ENCODE measurements at regions not wholly inside any gene's neighbourhood (a gene's known extent, or its start where the extent isn't known, plus 50 kb on each side); places are given as distances from the start of the nearest gene placed in this dataset.
"Not testable (repeated sequence)": the region's sequence is repeated elsewhere in the genome, so short reads cannot be mapped to it uniquely, and the experiment has no call there.

GRCh38 chrX:125493004-125493403, 173.3 kb downstream of the TEX13C start:
- ATAC-seq; intact Hi-C loops (cut with DNase I); DNase-seq: not testable (repeated sequence)

- DNase-seq (no peak), ATAC-seq (no peak)
- intact Hi-C loops (cut with DNase I), result no loop called here
Observed at GRCh38 chrX:125497667-125498066, 178.0 kb downstream of the TEX13C start.

GRCh38 chrX:125503769-125504168, 184.1 kb downstream of the TEX13C start:
- ATAC-seq (no peak), DNase-seq (no peak)
- intact Hi-C loops (cut with DNase I), result no loop called here

- DNase-seq (no peak), ATAC-seq (no peak)
- intact Hi-C loops (cut with DNase I), result no loop called here
Observed at GRCh38 chrX:125505207-125505606, 185.5 kb downstream of the TEX13C start.

- ATAC-seq, result no peak
- no peak for DNase-seq
- intact Hi-C loops (cut with DNase I), result no loop called here
Observed at GRCh38 chrX:125507119-125507518, 187.4 kb downstream of the TEX13C start.

GRCh38 chrX:125520029-125520428, 200.4 kb downstream of the TEX13C start:
- intact Hi-C loops (cut with DNase I), result no loop called here
- no peak for ATAC-seq
- no peak for DNase-seq

- ATAC-seq (no peak), DNase-seq (no peak)
- intact Hi-C loops (cut with DNase I), result no loop called here
Observed at GRCh38 chrX:125522752-125523151, 203.1 kb downstream of the TEX13C start.

GRCh38 chrX:125532411-125533089, 212.9 kb downstream of the TEX13C start:
- no peak for ATAC-seq
- intact Hi-C loops (cut with DNase I), result no loop called here
- DNase-seq, result no peak

GRCh38 chrX:125533352-125533751, 213.7 kb downstream of the TEX13C start:
- intact Hi-C loops (cut with DNase I), result no loop called here
- DNase-seq (no peak), ATAC-seq (no peak)

- intact Hi-C loops (cut with DNase I), result no loop called here
- no peak for DNase-seq
- ATAC-seq, result no peak
Observed at GRCh38 chrX:125544031-125544660, 224.5 kb downstream of the TEX13C start.

- no peak for DNase-seq
- intact Hi-C loops (cut with DNase I), result no loop called here
- ATAC-seq, result no peak
Observed at GRCh38 chrX:125544856-125545255, 225.2 kb downstream of the TEX13C start.

- DNase-seq, result no peak
- intact Hi-C loops (cut with DNase I), result no loop called here
Observed at GRCh38 chrX:125577479-125577878, 257.8 kb downstream of the TEX13C start.

GRCh38 chrX:125604448-125604847, 284.8 kb downstream of the TEX13C start:
- intact Hi-C loops (cut with DNase I), result no loop called here
- ATAC-seq (no peak), DNase-seq (no peak)

More at GRCh38 chrX:125577479-125577878, 257.8 kb downstream of the TEX13C start:
- ATAC-seq, result no peak

GRCh38 chrX:125605145-125605544, 285.5 kb downstream of the TEX13C start:
- no peak for ATAC-seq
- DNase-seq, result no peak
- intact Hi-C loops (cut with DNase I), result no loop called here

- DNase-seq; ATAC-seq; intact Hi-C loops (cut with DNase I): not testable (repeated sequence)
Observed at GRCh38 chrX:125614591-125615343, 295.1 kb downstream of the TEX13C start.

- ATAC-seq, result no peak
- intact Hi-C loops (cut with DNase I), result no loop called here
- DNase-seq, result no peak
Observed at GRCh38 chrX:125620715-125621587, 301.3 kb downstream of the TEX13C start.

GRCh38 chrX:125621588-125621927, 301.9 kb downstream of the TEX13C start:
- intact Hi-C loops (cut with DNase I), result no loop called here
- DNase-seq, result no peak
- no peak for ATAC-seq

GRCh38 chrX:125622899-125623298, 303.2 kb downstream of the TEX13C start:
- intact Hi-C loops (cut with DNase I), result no loop called here
- no peak for ATAC-seq
- no peak for DNase-seq

- intact Hi-C loops (cut with DNase I), result no loop called here
- no peak for DNase-seq
- no peak for ATAC-seq
Observed at GRCh38 chrX:125627676-125628075, 308.0 kb downstream of the TEX13C start.

GRCh38 chrX:125628435-125628834, 308.8 kb downstream of the TEX13C start:
- DNase-seq, result no peak
- intact Hi-C loops (cut with DNase I), result no loop called here
- ATAC-seq, result no peak

Data from left cardiac atrium (tissue), 4 donors.